ENCODE measurements at regions not wholly inside any gene's neighbourhood (a gene's known extent, or its start where the extent isn't known, plus 50 kb on each side); places are given as distances from the start of the nearest gene placed in this dataset.

DNA sequence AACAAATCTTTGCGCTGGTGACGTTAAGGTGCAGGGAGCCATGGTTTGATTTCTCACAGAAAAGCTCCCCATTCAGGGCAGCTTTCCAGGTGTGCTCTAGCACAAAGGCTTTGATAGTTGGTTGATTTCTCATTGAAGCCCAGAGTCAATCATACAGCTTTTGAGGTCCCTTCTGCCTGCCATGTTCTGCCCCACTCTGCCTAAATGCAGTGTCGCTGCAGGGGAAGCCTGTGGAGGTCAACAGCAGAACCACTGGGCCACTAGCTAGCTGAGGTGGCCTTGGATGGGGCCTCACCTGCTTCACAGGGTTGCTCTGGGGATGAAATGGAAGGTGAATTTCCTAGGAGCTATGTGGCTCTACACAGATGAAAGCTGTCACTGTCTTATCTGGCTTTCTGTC lies 278.3 kb downstream of the TLE3 start:
- TF ChIP-seq FOXM1 (IDR thresholded peaks at IDR 0.05; ENCODE audit: borderline replicate concordance, low read depth) (no peak), ZBTB7A (IDR thresholded peaks at IDR 0.05; ENCODE audit: low read depth) (no peak), TAF1 (IDR thresholded peaks at IDR 0.05; ENCODE audit: low read depth) (no peak)
- TF ChIP-seq, protein P1, sequence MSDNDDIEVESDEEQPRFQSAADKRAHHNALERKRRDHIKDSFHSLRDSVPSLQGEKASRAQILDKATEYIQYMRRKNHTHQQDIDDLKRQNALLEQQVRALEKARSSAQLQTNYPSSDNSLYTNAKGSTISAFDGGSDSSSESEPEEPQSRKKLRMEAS (IDR thresholded peaks at IDR 0.05) = no peak

Measured in Ishikawa (cell line).